ENCODE measurements at regions not wholly inside any gene's neighbourhood (a gene's known extent, or its start where the extent isn't known, plus 50 kb on each side); places are given as distances from the start of the nearest gene placed in this dataset.
"Not testable (repeated sequence)": the region's sequence is repeated elsewhere in the genome, so short reads cannot be mapped to it uniquely, and the experiment has no call there.

DNA sequence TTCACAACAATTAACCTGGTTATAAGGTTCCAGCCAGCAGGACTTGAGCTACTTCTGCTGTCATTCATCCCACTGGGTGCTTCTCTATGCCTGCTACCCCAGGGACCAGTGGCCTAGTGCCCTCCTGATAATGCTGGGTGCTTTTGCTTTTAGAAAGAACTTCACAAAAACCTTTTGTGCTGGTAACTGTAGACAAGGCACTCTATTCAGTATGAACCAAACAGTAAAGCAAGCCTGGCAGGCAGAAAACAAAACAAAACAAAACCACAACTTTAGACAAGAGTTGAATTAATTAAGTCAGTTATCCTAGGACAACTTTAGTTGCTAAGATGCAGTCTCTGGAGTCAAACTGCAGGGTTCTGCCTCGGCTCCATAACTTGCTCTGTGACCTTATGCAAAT is 61.9 kb upstream of the ADGRL2 start:
- DNase-seq (no peak), ATAC-seq (no peak)
- H3K4me3 ChIP-seq = no peak overlapping the region
- H3K4me1 ChIP-seq = peaks cover 0 to 5% of the 10 kb centered on the region in 2 donors
- H3K27ac ChIP-seq = no peak overlapping the region
- no peaks in the 10 kb centered on the region for H3K36me3 ChIP-seq
- intact Hi-C loops (cut with DNase I; ENCODE audit: low total_unique reads) (no loop called here), in situ Hi-C loops (cut with MboI; ENCODE audit: low sequenced_read_pairs in 4 of 4) (no loop called here)
- no peaks in the 10 kb centered on the region for H3K9me3 ChIP-seq
- H3K27me3 ChIP-seq = no peaks in the 10 kb centered on the region
- TF ChIP-seq POLR2A (IDR thresholded peaks at IDR 0.05) = no peak
- TF ChIP-seq, protein P1, sequence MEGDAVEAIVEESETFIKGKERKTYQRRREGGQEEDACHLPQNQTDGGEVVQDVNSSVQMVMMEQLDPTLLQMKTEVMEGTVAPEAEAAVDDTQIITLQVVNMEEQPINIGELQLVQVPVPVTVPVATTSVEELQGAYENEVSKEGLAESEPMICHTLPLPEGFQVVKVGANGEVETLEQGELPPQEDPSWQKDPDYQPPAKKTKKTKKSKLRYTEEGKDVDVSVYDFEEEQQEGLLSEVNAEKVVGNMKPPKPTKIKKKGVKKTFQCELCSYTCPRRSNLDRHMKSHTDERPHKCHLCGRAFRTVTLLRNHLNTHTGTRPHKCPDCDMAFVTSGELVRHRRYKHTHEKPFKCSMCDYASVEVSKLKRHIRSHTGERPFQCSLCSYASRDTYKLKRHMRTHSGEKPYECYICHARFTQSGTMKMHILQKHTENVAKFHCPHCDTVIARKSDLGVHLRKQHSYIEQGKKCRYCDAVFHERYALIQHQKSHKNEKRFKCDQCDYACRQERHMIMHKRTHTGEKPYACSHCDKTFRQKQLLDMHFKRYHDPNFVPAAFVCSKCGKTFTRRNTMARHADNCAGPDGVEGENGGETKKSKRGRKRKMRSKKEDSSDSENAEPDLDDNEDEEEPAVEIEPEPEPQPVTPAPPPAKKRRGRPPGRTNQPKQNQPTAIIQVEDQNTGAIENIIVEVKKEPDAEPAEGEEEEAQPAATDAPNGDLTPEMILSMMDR (IDR thresholded peaks at IDR 0.05 in 4 of 5, conservative IDR thresholded peaks at IDR 0.05 in 1 of 5) = no peak

DNA sequence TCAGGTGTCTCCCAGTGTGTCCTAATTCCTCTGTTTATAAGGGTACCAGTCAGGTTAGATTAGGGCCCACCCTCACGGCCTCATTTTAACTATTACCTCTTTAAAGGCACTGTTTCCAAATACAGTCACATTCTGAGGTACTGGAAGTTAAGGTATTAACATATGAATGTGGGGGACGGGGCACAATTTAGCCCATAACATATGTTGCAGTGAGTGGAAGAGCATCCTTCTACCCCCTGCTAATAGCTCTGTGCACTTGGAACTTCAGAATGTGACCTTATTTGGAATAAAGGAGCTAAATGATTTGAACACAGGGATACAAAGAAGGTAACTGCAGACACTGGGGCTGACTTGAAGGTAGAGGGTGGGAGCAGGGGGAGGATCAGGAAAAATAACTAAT is 67.3 kb upstream of the ADGRL2 start:
- intact Hi-C loops (cut with DNase I; ENCODE audit: low total_unique reads) = no loop called here
- Histone ChIP-seq H3K9me3 (no peaks in the 10 kb centered on the region), H3K27me3 (no peaks in the 10 kb centered on the region), H3K4me3 (no peak overlapping the region), H3K4me1 (no peaks in the 10 kb centered on the region), H3K36me3 (no peaks in the 10 kb centered on the region), H3K27ac (no peak overlapping the region)
- DNase-seq (no peak), ATAC-seq (no peak)
- TF ChIP-seq, protein P1 (IDR thresholded peaks at IDR 0.05 in 4 of 5, conservative IDR thresholded peaks at IDR 0.05 in 1 of 5) = no peak
- no peak for TF ChIP-seq POLR2A (IDR thresholded peaks at IDR 0.05)
- in situ Hi-C loops (cut with MboI; ENCODE audit: low sequenced_read_pairs in 4 of 4) = no loop called here

DNA sequence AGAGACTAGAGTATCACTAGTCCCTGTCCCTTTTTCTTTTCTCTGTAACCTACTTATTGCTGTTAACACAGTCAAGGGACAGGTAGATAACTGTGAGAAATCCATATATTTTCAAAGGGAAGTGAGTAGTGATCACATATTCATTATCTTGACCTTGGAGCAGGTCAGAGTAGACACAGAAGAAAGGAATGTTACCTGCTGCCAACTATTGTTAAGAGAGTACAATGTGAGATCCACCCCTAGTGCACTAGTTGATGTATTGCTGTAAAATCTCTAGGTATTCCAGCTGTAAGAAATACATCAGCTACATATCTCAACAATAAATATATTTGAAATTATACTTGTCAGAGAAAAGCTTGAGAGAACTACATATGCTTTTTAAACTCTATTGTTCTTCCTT is 68.7 kb upstream of the ADGRL2 start:
- H3K27me3 ChIP-seq = no peaks in the 10 kb centered on the region
- no peaks in the 10 kb centered on the region for H3K9me3 ChIP-seq
- no peak overlapping the region for H3K4me3 ChIP-seq
- no peaks in the 10 kb centered on the region for H3K36me3 ChIP-seq
- TF ChIP-seq, protein P1 (IDR thresholded peaks at IDR 0.05 in 4 of 5, conservative IDR thresholded peaks at IDR 0.05 in 1 of 5) = no peak
- no peak for TF ChIP-seq POLR2A (IDR thresholded peaks at IDR 0.05)
- in situ Hi-C loops (cut with MboI; ENCODE audit: low sequenced_read_pairs in 4 of 4) (no loop called here), intact Hi-C loops (cut with DNase I; ENCODE audit: low total_unique reads) (no loop called here)
- no peak overlapping the region for H3K27ac ChIP-seq
- no peaks in the 10 kb centered on the region for H3K4me1 ChIP-seq
- ATAC-seq (no peak), DNase-seq (no peak)

DNA sequence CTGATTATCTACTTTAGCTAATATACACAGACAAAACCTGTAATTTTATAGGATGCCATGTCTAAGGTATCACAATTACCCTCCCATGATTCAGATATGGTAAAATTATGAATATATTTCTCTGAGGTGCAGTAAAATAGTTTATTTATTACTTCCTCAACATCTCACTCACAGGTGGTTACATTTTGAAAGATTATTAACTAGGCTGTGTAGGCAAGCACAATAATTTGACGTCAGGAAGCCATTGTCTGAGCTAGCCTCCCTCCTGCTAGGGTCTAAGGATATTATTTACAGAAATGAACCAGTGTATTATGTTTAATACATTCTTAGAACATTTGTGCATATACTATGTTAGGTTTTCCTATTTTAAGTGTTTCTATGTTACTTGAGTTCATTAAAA is 69.9 kb upstream of the ADGRL2 start:
- no peak for ATAC-seq
- Histone ChIP-seq H3K4me1 (no peaks in the 10 kb centered on the region), H3K27ac (no peak overlapping the region), H3K27me3 (no peaks in the 10 kb centered on the region), H3K36me3 (no peaks in the 10 kb centered on the region), H3K9me3 (no peaks in the 10 kb centered on the region), H3K4me3 (no peak overlapping the region)
- TF ChIP-seq, protein P1 (IDR thresholded peaks at IDR 0.05 in 4 of 5, conservative IDR thresholded peaks at IDR 0.05 in 1 of 5) = no peak
- TF ChIP-seq POLR2A (IDR thresholded peaks at IDR 0.05) = no peak
- no peak for DNase-seq
- intact Hi-C loops (cut with DNase I; ENCODE audit: low total_unique reads) (no loop called here), in situ Hi-C loops (cut with MboI; ENCODE audit: low sequenced_read_pairs in 4 of 4) (no loop called here)

DNA sequence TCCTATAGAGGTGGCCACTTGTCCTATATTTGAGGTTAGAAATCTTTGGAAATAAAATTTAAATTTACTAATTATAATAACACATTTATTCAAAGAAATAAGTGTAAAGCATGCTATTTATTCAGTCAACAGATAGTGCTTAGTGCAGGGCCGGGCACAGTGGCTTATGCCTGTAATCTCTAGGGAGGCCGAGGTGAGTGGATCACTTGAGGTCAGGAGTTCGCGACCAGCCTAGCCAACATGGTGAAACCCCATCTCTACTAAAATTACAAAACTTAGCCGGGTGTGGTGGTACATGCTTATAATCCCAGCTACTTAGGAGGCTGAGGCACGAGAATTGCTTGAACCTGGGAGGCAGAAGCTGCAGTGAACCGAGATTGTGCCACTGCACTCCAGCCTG is 70.4 kb upstream of the ADGRL2 start:
- intact Hi-C loops (cut with DNase I; ENCODE audit: low total_unique reads); DNase-seq; H3K4me3 ChIP-seq; ATAC-seq; H3K4me1 ChIP-seq; H3K36me3 ChIP-seq; in situ Hi-C loops (cut with MboI; ENCODE audit: low sequenced_read_pairs in 4 of 4); H3K27ac ChIP-seq; H3K27me3 ChIP-seq; H3K9me3 ChIP-seq: not testable (repeated sequence)
